ENCODE measurements at regions not wholly inside any gene's neighbourhood (a gene's known extent, or its start where the extent isn't known, plus 50 kb on each side); places are given as distances from the start of the nearest gene placed in this dataset.

GRCh38 chr3:168709073-168709472 is 613.3 kb upstream of the GOLIM4 start:
- DNase-seq (ENCODE audit: low spot score): no peak
- no peak overlapping the region for H3K4me3 Mint-ChIP-seq (ENCODE audit: unreplicated experiment)
- no peaks in the 10 kb centered on the region for H3K27me3 Mint-ChIP-seq (ENCODE audit: low read depth)
- H3K27ac Mint-ChIP-seq (ENCODE audit: unreplicated experiment): no peak overlapping the region
- H3K9me3 Mint-ChIP-seq (ENCODE audit: low read depth): no peaks in the 10 kb centered on the region
- no peaks in the 10 kb centered on the region for H3K4me1 Mint-ChIP-seq (ENCODE audit: low read depth)
- H3K36me3 Mint-ChIP-seq (ENCODE audit: low read depth): no peaks in the 10 kb centered on the region
- TF ChIP-seq, protein P1, sequence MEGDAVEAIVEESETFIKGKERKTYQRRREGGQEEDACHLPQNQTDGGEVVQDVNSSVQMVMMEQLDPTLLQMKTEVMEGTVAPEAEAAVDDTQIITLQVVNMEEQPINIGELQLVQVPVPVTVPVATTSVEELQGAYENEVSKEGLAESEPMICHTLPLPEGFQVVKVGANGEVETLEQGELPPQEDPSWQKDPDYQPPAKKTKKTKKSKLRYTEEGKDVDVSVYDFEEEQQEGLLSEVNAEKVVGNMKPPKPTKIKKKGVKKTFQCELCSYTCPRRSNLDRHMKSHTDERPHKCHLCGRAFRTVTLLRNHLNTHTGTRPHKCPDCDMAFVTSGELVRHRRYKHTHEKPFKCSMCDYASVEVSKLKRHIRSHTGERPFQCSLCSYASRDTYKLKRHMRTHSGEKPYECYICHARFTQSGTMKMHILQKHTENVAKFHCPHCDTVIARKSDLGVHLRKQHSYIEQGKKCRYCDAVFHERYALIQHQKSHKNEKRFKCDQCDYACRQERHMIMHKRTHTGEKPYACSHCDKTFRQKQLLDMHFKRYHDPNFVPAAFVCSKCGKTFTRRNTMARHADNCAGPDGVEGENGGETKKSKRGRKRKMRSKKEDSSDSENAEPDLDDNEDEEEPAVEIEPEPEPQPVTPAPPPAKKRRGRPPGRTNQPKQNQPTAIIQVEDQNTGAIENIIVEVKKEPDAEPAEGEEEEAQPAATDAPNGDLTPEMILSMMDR (IDR thresholded peaks at IDR 0.05): no peak

DNA sequence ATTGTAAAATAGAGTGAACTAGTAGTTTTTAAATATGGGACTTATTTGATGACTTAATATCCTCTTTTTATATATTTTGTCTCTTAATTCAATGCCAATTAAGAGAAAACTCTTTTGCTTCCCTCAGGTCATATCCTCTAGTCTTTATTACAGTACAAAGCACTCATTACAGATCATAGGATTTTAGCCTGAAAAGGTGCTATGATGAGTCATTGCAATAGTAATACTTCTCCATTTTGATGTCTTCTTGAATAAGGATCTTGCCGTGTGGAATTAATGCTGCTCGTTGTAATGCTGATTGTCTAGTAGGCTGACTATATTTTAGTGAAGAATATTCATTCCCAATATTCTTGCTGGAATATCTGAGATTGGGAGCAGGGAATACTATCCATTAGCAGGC is 612.2 kb upstream of the GOLIM4 start:
- no peak overlapping the region for H3K4me3 Mint-ChIP-seq (ENCODE audit: unreplicated experiment)
- TF ChIP-seq, protein P1 (IDR thresholded peaks at IDR 0.05): no peak
- no peaks in the 10 kb centered on the region for H3K36me3 Mint-ChIP-seq (ENCODE audit: low read depth)
- H3K4me1 Mint-ChIP-seq (ENCODE audit: low read depth): no peaks in the 10 kb centered on the region
- H3K27ac Mint-ChIP-seq (ENCODE audit: unreplicated experiment): no peak overlapping the region
- H3K9me3 Mint-ChIP-seq (ENCODE audit: low read depth): no peaks in the 10 kb centered on the region
- DNase-seq (ENCODE audit: low spot score): no peak
- H3K27me3 Mint-ChIP-seq (ENCODE audit: low read depth): no peaks in the 10 kb centered on the region

DNA sequence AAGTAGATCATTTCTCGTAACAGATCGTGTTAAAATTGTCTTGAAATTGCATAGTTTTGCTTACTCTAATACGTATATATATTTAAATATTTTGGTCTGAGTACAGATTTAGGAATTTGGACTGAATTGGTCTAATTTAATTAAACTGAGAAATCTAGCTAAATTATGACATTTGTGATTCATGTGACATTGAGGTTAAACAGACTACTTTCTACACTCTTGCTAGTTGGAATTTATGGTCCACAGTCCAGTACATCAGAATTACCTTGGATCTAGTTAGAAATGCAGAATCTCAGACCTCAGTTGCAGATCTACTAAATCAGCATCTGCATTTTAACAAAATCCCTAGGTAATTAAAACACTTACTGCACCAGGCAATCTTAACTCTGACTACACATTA is 609.7 kb upstream of the GOLIM4 start:
- Mint-ChIP-seq H3K4me3 (ENCODE audit: unreplicated experiment) (no peak overlapping the region), H3K27ac (ENCODE audit: unreplicated experiment) (no peak overlapping the region), H3K27me3 (ENCODE audit: low read depth) (no peaks in the 10 kb centered on the region), H3K4me1 (ENCODE audit: low read depth) (no peaks in the 10 kb centered on the region), H3K36me3 (ENCODE audit: low read depth) (no peaks in the 10 kb centered on the region), H3K9me3 (ENCODE audit: low read depth) (peaks cover 7% of the 10 kb centered on the region)
- TF ChIP-seq, protein P1 (IDR thresholded peaks at IDR 0.05): no peak
- no peak for DNase-seq (ENCODE audit: low spot score)

DNA sequence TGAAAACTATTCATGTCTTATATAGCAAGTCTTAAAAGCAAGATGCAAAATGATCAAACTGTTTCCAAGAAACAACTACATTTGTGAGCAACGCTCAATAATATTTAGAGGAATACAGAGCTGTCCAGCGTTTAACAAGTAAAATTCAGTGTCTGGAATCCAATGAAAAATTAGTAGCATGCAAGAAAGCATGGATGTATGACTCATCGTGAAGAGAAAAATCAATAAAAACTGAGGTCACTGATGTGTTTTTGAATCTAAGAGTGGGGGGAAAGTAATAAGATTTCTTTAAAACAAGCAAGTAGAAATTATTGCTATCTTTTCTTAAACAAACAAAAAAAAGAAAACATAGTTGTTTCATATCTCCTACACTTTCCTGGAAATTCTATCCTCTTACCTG is 600.3 kb upstream of the GOLIM4 start:
- Mint-ChIP-seq H3K27me3 (ENCODE audit: low read depth) (no peaks in the 10 kb centered on the region), H3K36me3 (ENCODE audit: low read depth) (no peaks in the 10 kb centered on the region), H3K27ac (ENCODE audit: unreplicated experiment) (no peak overlapping the region), H3K4me1 (ENCODE audit: low read depth) (no peaks in the 10 kb centered on the region), H3K4me3 (ENCODE audit: unreplicated experiment) (no peak overlapping the region), H3K9me3 (ENCODE audit: low read depth) (peaks cover 8% of the 10 kb centered on the region)
- no peak for DNase-seq (ENCODE audit: low spot score)
- TF ChIP-seq, protein P1 (IDR thresholded peaks at IDR 0.05): no peak

- TF ChIP-seq, protein P1 (IDR thresholded peaks at IDR 0.05): no peak
- H3K4me3 Mint-ChIP-seq (ENCODE audit: unreplicated experiment): no peak overlapping the region
- no peaks in the 10 kb centered on the region for H3K9me3 Mint-ChIP-seq (ENCODE audit: low read depth)
- no peaks in the 10 kb centered on the region for H3K27me3 Mint-ChIP-seq (ENCODE audit: low read depth)
- H3K36me3 Mint-ChIP-seq (ENCODE audit: low read depth): no peaks in the 10 kb centered on the region
- H3K27ac Mint-ChIP-seq (ENCODE audit: unreplicated experiment): no peak overlapping the region
- no peaks in the 10 kb centered on the region for H3K4me1 Mint-ChIP-seq (ENCODE audit: low read depth)
- no peak for DNase-seq (ENCODE audit: low spot score)
Measured at GRCh38 chr3:168693870-168694269, 598.1 kb upstream of the GOLIM4 start.
